ENCODE measurements at regions not wholly inside any gene's neighbourhood (a gene's known extent, or its start where the extent isn't known, plus 50 kb on each side); places are given as distances from the start of the nearest gene placed in this dataset.
A peak's percentile ranks its signal among the peaks of the same experiment; 100 is the strongest.

GRCh38 chr5:20113931-20114330, 125.9 kb upstream of the CDH18 start:
- DNase-seq (ENCODE audit: low read depth), result no peak

GRCh38 chr5:20113031-20113715, 125.2 kb upstream of the CDH18 start:
- DNase-seq (ENCODE audit: low read depth), result peak; percentile 6

- no peak for DNase-seq (ENCODE audit: low read depth)
These were observed 121.3 kb upstream of the CDH18 start for GRCh38 chr5:20109326-20109725.

- DNase-seq (ENCODE audit: low read depth), result no peak
These were observed 117.9 kb upstream of the CDH18 start for GRCh38 chr5:20105915-20106314.

GRCh38 chr5:20102293-20102692, 114.3 kb upstream of the CDH18 start:
- no peak for DNase-seq (ENCODE audit: low read depth)

- no peak for DNase-seq (ENCODE audit: low read depth)
These were observed 110.7 kb upstream of the CDH18 start for GRCh38 chr5:20098694-20099093.

- no peak for DNase-seq (ENCODE audit: low read depth)
These were observed 100.4 kb upstream of the CDH18 start for GRCh38 chr5:20088361-20088760.

- no peak for DNase-seq (ENCODE audit: low read depth)
These were observed 99.3 kb upstream of the CDH18 start for GRCh38 chr5:20087299-20087698.

GRCh38 chr5:20077186-20077585, 89.2 kb upstream of the CDH18 start:
- DNase-seq (ENCODE audit: low read depth), result no peak

GRCh38 chr5:20056933-20057332, 68.9 kb upstream of the CDH18 start:
- no peak for DNase-seq (ENCODE audit: low read depth)

- no peak for DNase-seq (ENCODE audit: low read depth)
These were observed 67.3 kb upstream of the CDH18 start for GRCh38 chr5:20055301-20055700.

GRCh38 chr5:20050262-20050661, 62.3 kb upstream of the CDH18 start:
- DNase-seq (ENCODE audit: low read depth), result no peak

- no peak for DNase-seq (ENCODE audit: low read depth)
These were observed 56.5 kb upstream of the CDH18 start for GRCh38 chr5:20044460-20044859.

GRCh38 chr5:20041326-20042274, 53.6 kb upstream of the CDH18 start:
- peak; percentile 37 for DNase-seq (ENCODE audit: low read depth)

GRCh38 chr5:20040901-20041300, 52.9 kb upstream of the CDH18 start:
- no peak for DNase-seq (ENCODE audit: low read depth)

All from HS-5 (cell line).